ENCODE measurements at regions not wholly inside any gene's neighbourhood (a gene's known extent, or its start where the extent isn't known, plus 50 kb on each side); places are given as distances from the start of the nearest gene placed in this dataset.

DNA sequence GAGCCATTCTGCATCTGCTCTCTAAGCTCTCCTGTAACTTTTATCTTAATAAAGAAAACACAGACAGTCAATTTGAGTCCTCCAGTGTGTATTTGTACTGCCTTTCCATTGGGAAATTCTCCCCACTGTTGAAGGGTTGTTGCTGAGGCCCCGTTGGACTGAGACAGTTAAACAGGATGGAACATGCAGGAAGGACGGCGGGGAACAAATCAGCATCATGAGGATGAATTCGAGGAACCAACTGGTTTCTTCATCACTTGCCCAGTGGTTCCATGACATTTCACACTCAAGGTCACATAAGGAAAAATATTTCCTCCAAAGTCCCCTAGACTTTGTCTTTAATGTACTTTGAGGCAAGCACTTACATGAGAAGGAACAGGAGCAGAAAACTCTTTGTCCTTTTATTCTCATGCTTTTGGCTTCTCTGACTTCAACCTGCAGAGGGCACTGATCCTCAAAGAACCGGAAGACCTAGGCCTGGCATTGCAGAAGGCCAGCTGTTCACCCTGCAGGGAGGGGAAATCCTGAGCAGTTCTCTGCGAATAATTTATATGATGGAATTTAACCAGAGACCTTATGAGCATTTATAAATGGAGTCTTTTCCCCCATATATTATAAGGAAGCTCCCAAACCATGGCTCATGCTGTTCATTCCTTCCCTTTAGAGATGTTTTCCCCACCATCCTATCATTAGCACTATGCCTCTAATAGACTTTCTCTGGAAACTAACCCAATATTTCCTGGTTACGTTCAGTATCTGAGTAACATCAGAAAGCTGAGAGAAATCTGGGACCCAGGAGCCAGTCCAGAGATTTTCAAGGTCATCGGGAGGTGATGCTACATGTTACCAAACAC lies 55.2 kb upstream of the ADGRF1 start:
- DNase-seq: peak in 2 of 3 donors; percentile 56 to 78
- Histone ChIP-seq H3K27ac (ENCODE audit: low read length) (no peak overlapping the region), H3K9me3 (ENCODE audit: control insufficient read depth, low read length) (no peaks in the 10 kb centered on the region), H3K4me3 (ENCODE audit: low read length) (no peak overlapping the region), H3K27me3 (ENCODE audit: control insufficient read depth, insufficient read depth) (no peaks in the 10 kb centered on the region), H3K4me1 (ENCODE audit: control insufficient read depth, insufficient read depth, low read length) (no peaks in the 10 kb centered on the region)
- WGBS: 45% methylated on average over 8 of the region's 8 CpGs
- peak; percentile 82 to 88 for ATAC-seq
- intact Hi-C loops (cut with DNase I): loop anchor here (2.0 to 5.0 kb wide), 3 partner anchors 140 to 213 kb away; partner anchors contain the start of gene TNFRSF21 (in 2 of the 4)

DNA sequence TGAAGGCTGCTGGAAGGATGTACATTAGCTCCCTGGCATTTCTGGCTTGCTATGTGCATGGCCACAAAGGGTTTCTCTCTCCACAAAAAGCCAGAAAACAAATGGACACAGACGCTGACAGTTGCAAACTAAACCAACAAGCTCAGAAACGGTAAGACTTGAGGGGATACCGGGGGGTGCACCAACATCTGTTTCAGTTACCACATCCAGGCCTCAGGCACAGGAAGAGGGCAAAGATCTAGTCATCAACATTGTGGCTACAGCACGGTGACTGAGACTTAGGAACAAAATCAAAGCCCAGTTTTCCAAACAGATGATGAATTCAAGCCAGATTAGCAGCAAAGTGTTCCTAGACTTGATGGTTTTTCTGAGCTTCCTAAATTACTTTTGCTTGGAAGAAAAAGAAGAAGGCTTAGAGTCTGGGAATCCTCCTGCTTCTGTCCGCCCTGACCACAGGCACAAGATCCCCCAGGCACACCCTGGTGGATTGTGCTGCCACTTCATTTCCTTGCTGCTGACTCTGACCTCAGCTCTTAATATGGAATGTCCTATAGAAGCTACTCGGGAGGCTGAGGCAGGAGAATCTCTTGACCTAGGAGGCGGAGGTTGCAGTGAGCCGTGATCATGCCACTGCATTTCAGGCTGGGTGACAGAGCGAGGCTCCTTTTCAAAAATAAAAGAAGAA lies 54.2 kb upstream of the ADGRF1 start:
- intact Hi-C loops (cut with DNase I): loop anchor here (2.0 to 5.0 kb wide), 3 partner anchors 141 to 214 kb away; partner anchors contain the start of gene TNFRSF21 (in 2 of the 4)
- Histone ChIP-seq H3K27me3 (ENCODE audit: control insufficient read depth, insufficient read depth) (no peaks in the 10 kb centered on the region), H3K4me3 (ENCODE audit: low read length) (no peak overlapping the region), H3K9me3 (ENCODE audit: control insufficient read depth, low read length) (no peaks in the 10 kb centered on the region), H3K4me1 (ENCODE audit: control insufficient read depth, insufficient read depth, low read length) (no peaks in the 10 kb centered on the region), H3K27ac (ENCODE audit: low read length) (no peak overlapping the region)
- no peak for DNase-seq
- ATAC-seq: no peak
- 82% methylated on average over 9 of the region's 9 CpGs for WGBS

DNA sequence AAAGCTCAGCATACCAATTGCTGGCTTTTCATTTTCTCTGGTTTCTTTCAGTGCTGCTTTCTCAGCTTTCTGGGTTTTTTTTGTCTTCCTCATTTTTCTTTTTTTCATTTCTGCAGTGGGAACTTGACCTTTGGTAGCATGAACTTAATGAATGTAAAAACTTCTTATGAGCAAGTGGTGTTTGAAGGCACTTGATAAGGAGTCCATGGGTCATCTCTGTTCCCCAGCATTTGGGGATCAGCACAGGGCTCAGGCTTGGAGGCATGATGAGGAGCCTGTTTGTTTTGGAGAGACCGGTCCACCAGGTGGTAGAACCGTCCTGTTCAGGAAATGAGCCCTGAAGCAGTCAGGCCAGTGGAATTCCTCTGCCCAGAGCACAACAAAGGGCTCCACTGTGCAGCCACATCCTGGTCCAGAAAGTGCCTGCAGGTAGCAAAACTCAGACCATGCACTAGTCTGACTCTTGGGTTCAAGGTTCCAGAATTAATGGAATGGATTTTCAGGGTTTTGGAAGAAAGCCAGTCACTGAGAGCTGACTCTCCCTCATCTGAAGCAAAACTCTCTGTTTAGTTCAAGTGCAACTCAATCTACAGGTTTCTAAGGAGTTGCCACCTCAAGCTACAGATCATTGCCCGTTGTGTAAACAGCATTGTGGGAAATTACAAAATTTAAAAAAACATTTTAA lies 52.3 kb upstream of the ADGRF1 start:
- H3K4me3 ChIP-seq (ENCODE audit: low read length): no peak overlapping the region
- H3K27me3 ChIP-seq (ENCODE audit: control insufficient read depth, insufficient read depth): no peaks in the 10 kb centered on the region
- intact Hi-C loops (cut with DNase I): loop anchor here in 1 of 4 donors (5.0 kb wide), 1 partner anchor 223 kb away; no protein-coding TSS in a partner anchor
- no peaks in the 10 kb centered on the region for H3K4me1 ChIP-seq (ENCODE audit: control insufficient read depth, insufficient read depth, low read length)
- WGBS: 68% methylated on average over 3 of the region's 3 CpGs
- no peak overlapping the region for H3K27ac ChIP-seq (ENCODE audit: low read length)
- no peak for DNase-seq
- no peaks in the 10 kb centered on the region for H3K9me3 ChIP-seq (ENCODE audit: control insufficient read depth, low read length)
- no peak for ATAC-seq

DNA sequence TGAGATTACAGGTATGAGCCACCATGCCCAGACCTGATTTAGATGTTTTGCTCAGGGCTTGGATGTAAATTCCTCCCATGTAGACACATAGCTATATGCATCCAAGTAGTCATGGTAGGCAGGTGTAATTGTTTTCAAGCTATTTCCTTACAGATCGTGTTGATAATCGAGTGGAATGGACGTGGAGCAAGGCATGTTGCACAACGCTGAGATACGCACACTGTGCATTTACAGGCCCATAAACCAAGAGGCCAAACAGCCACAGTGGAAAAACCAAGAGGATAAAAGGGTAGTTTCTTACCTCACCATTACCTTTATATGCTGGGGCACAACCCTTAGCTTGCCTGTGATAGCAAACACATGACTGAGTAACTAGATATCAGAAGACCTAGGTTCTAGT lies 51.0 kb upstream of the ADGRF1 start:
- H3K27ac ChIP-seq (ENCODE audit: low read length): no peak overlapping the region
- WGBS: 93% methylated on average over 5 of the region's 5 CpGs
- no peak overlapping the region for H3K4me3 ChIP-seq (ENCODE audit: low read length)
- H3K4me1 ChIP-seq (ENCODE audit: control insufficient read depth, insufficient read depth, low read length): no peaks in the 10 kb centered on the region
- intact Hi-C loops (cut with DNase I): loop anchor here in 1 of 4 donors (5.0 kb wide), 1 partner anchor 224 kb away; no protein-coding TSS in a partner anchor
- no peak for ATAC-seq
- no peak for DNase-seq
- no peaks in the 10 kb centered on the region for H3K27me3 ChIP-seq (ENCODE audit: control insufficient read depth, insufficient read depth)
- H3K9me3 ChIP-seq (ENCODE audit: control insufficient read depth, low read length): no peaks in the 10 kb centered on the region

DNA sequence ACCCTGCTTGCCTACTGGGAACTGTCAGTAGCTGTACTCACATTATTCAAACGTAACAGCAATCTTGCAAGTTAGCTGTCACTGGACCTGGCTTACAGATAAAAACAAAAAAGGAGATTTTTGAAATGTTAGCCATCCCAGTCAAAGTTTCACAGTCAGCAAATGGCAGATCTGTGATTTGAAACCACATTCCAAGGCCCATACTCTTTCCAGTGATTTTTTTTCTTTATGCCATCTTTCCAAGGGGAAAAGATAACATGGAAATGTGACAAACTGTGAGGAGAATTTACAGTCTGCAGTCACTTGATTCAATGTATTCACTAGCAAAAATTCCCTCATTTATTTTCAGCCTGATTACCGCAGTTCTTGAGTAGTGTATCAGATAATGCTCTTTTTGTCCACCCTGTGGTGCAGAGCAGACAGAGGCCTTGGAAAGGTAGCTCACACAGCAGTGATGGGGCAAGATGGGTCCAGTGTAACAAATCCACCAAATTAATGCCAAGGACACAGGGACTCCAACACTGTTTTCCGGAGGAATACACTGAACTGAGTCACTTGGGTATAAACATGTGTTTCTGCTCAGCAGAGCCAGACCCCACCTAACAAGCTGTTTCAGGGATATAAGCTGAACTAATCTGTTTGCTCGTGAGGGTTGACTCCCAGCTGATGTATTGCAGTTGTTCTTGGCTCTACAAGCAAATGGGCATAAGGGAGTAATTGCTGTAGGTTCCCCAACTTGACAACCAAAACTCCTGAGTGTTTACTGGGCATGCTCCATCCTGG lies 49.9 kb upstream of the ADGRF1 start:
- ATAC-seq (no peak), DNase-seq (no peak)
- WGBS: 55% methylated on average over 4 of the region's 4 CpGs
- intact Hi-C loops (cut with DNase I): loop anchor here in 1 of 4 donors (5.0 kb wide), 1 partner anchor 225 kb away; no protein-coding TSS in a partner anchor
- no peaks in the 10 kb centered on the region for H3K27me3 ChIP-seq (ENCODE audit: control insufficient read depth, insufficient read depth)
- H3K4me3 ChIP-seq (ENCODE audit: low read length): no peak overlapping the region
- no peaks in the 10 kb centered on the region for H3K9me3 ChIP-seq (ENCODE audit: control insufficient read depth, low read length)
- no peaks in the 10 kb centered on the region for H3K4me1 ChIP-seq (ENCODE audit: control insufficient read depth, insufficient read depth, low read length)
- no peak overlapping the region for H3K27ac ChIP-seq (ENCODE audit: low read length)
